MCF 10A (cell line): ENCODE measurements at regions not wholly inside any gene's neighbourhood (a gene's known extent, or its start where the extent isn't known, plus 50 kb on each side); places are given as distances from the start of the nearest gene placed in this dataset.

Experiments used
- BruUV-seq: library from RNA; stranded (reverse); fragments of 400-500 nt; replicated peaks from 2 replicates; lab custom pipeline; 2021; lab: Mats Ljungman, UMichigan
- CTCF ChIA-PET: fragments of 300-600 bp; sonication (Branson Sonifier 250); formaldehyde crosslinking; extraction: SDS; loops from one replicate; lab custom pipeline; 2021; ENCODE audit warnings: antibody characterized with exemption, inconsistent platforms; lab: Yijun Ruan, JAX
- POLR2A ChIA-PET: fragments of 300-600, 350-650 bp; sonication (Branson Sonifier 250); formaldehyde crosslinking; extraction: SDS; loops from one replicate; lab custom pipeline; 2020; ENCODE audit warnings: antibody characterized with exemption, inconsistent platforms; lab: Yijun Ruan, JAX
- DNase-seq: peaks from one replicate; pipeline ENCODE4 v3.0.0-alpha.2; 2018; ENCODE audit not compliant: unreplicated experiment
- H3K27ac Mint-ChIP-seq: one replicate; pipeline ENCODE4 v1.8.0; 2022; ENCODE audit warnings: mild to moderate bottlenecking, low read depth, mixed read lengths; ENCODE audit not compliant: unreplicated experiment
- H3K27me3 Mint-ChIP-seq: one replicate; pipeline ENCODE4 v1.8.0; 2022; ENCODE audit warnings: mixed read lengths; ENCODE audit not compliant: insufficient read depth, unreplicated experiment
- H3K36me3 Mint-ChIP-seq: one replicate; pipeline ENCODE4 v1.8.0; 2022; ENCODE audit warnings: mild to moderate bottlenecking, moderate library complexity, mixed read lengths; ENCODE audit not compliant: insufficient read depth, unreplicated experiment
- H3K4me1 Mint-ChIP-seq: one replicate; pipeline ENCODE4 v1.8.0; 2022; ENCODE audit warnings: mixed read lengths; ENCODE audit not compliant: insufficient read depth, unreplicated experiment
- H3K4me3 Mint-ChIP-seq: one replicate; pipeline ENCODE4 v1.8.0; 2022; ENCODE audit warnings: mild to moderate bottlenecking, moderate library complexity, mixed read lengths; ENCODE audit not compliant: unreplicated experiment
- H3K9me3 Mint-ChIP-seq: one replicate; pipeline ENCODE4 v1.8.0; 2022; ENCODE audit warnings: mixed read lengths; ENCODE audit not compliant: unreplicated experiment
- intact Hi-C: fragments of 100-400 bp; cut with micrococcal nuclease; formaldehyde crosslinking; loops from 2 replicates; pipeline ENCODE4 v1.14.1; 2022
- TF ChIP-seq, protein P1 (sequence below): fragments of 200-600 bp; IDR thresholded peaks from one replicate; pipeline ENCODE4 v1.8.0; 2022; ENCODE audit warnings: antibody characterized with exemption, mild to moderate bottlenecking; ENCODE audit not compliant: unreplicated experiment

DNA sequence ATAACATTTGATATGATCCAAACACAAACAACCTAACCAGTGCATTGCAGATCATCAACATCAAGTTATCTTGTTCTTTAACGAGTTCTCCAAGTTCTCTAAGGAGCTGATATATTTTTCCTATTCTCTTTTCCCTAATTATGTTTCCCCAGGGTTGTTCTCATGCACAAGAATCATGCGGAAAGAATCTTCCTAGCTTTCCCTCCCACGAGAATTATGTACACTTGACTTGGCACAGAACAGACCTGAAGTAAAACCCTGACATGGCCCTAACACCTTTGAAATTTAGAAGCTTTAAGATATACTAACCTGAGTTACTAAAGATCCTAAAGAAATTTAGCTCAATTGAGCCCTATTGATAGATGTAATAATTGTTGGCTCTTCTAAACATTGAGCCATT lies 110.7 kb upstream of the FST start:
- ChIA-PET CTCF (interaction anchor here (0.6 to 1.0 kb wide), 4 partner anchors 14 to 57 kb away, joined by 3 to 5 read pairs (median 3); no protein-coding TSS in a partner anchor), POLR2A (interaction anchor here (1.1 to 1.3 kb wide), 2 partner anchors 32 to 53 kb away, joined by 3 read pairs; no protein-coding TSS in a partner anchor)
- DNase-seq = no peak
- Mint-ChIP-seq H3K27ac (no peak overlapping the region), H3K4me3 (no peak overlapping the region), H3K36me3 (no peaks in the 10 kb centered on the region), H3K27me3 (no peaks in the 10 kb centered on the region), H3K4me1 (peaks cover 5% of the 10 kb centered on the region), H3K9me3 (no peaks in the 10 kb centered on the region)
- intact Hi-C loops = no loop called here
- no TSS peak for BruUV-seq
- TF ChIP-seq, protein P1, sequence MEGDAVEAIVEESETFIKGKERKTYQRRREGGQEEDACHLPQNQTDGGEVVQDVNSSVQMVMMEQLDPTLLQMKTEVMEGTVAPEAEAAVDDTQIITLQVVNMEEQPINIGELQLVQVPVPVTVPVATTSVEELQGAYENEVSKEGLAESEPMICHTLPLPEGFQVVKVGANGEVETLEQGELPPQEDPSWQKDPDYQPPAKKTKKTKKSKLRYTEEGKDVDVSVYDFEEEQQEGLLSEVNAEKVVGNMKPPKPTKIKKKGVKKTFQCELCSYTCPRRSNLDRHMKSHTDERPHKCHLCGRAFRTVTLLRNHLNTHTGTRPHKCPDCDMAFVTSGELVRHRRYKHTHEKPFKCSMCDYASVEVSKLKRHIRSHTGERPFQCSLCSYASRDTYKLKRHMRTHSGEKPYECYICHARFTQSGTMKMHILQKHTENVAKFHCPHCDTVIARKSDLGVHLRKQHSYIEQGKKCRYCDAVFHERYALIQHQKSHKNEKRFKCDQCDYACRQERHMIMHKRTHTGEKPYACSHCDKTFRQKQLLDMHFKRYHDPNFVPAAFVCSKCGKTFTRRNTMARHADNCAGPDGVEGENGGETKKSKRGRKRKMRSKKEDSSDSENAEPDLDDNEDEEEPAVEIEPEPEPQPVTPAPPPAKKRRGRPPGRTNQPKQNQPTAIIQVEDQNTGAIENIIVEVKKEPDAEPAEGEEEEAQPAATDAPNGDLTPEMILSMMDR = no peak

DNA sequence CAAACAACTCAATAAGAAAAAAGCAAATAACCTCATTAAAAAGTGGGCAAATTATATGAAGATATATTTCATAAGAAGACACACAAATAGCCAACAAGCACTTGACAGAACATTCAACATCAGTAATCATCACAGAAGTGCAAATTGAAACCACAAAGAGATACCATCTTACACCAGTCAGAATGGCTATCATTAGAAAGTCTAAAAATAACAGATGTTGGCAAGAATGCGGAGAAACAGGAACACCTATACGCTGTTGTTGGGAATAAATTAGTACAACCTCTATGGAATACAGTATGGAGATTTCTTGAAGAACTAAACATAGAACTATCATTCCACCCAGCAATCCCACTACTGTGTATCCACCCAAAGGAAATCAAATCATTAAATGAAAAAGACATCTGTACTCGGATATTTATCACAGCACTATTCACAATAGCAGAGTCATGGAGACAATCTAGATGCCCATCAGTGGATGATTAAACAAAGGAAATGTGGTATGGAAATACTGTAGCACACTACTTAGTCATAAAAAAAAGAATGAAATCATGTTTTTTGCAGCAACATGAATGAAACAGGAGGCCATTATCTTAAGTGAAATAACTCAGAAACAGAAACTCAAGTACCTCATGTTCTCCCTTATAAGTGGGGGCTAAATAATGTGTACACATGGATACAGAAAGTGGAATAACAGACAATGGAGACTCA lies 106.8 kb upstream of the FST start:
- ChIA-PET CTCF (no interaction called here), POLR2A (no interaction called here)
- Mint-ChIP-seq H3K4me1 (peaks cover 10% of the 10 kb centered on the region), H3K27ac (no peak overlapping the region), H3K4me3 (no peak overlapping the region), H3K9me3 (no peaks in the 10 kb centered on the region), H3K27me3 (no peaks in the 10 kb centered on the region), H3K36me3 (no peaks in the 10 kb centered on the region)
- DNase-seq = no peak
- BruUV-seq = no TSS peak
- intact Hi-C loops = no loop called here
- TF ChIP-seq, protein P1 = no peak

DNA sequence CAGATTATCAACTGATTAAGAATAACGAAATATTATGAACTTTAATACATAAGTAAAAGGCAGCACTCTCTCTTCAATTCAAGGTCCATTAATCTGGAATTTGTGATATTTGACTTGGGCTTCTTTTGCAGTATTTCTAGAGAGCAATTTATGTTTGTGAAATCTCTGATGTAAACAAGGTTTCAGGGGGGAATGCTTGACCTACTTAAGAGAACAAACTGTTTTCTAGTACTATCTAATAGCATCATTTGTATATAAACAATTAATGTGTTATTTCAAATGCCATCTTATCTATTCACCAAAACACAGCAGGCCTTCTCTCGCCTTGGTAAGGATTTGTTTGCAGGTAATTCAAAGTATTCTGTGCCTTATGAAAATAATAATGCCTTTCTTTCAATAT lies 103.6 kb upstream of the FST start:
- H3K4me3 Mint-ChIP-seq = no peak overlapping the region
- no peaks in the 10 kb centered on the region for H3K27me3 Mint-ChIP-seq
- DNase-seq = no peak
- BruUV-seq = no TSS peak
- H3K9me3 Mint-ChIP-seq = no peaks in the 10 kb centered on the region
- H3K27ac Mint-ChIP-seq = no peak overlapping the region
- no peaks in the 10 kb centered on the region for H3K36me3 Mint-ChIP-seq
- H3K4me1 Mint-ChIP-seq = peaks cover 15% of the 10 kb centered on the region
- CTCF ChIA-PET = interaction anchor here (0.7 kb wide), 1 partner anchor 11 kb away, joined by 3 read pairs; no protein-coding TSS in a partner anchor
- TF ChIP-seq, protein P1 = no peak
- POLR2A ChIA-PET = no interaction called here
- intact Hi-C loops = no loop called here

DNA sequence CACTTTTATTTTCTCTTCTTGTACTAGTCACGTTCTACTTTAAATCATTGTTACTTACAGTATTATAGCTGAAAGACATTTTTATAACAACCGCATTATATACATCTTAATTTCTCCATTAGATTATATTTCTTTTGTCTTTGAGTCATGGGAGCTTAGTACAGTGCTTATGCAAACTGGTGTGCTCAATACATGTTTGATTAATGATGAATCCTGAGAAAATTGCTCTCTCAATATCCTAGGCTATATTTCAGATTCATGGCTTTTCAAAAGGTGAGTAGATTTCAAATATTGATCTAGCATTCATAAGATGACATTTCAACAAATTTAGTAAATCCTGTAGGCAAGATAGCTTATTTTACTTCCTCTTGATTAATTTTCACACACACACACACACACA lies 102.2 kb upstream of the FST start:
- peak overlapping the region; percentile 89 for H3K27ac Mint-ChIP-seq
- intact Hi-C loops = no loop called here
- no TSS peak for BruUV-seq
- H3K4me1 Mint-ChIP-seq = peaks cover 14% of the 10 kb centered on the region
- CTCF ChIA-PET = interaction anchor here (0.6 to 1.0 kb wide), 3 partner anchors 15 to 52 kb away, joined by 3 read pairs; no protein-coding TSS in a partner anchor
- DNase-seq = no peak
- no peak overlapping the region for H3K4me3 Mint-ChIP-seq
- POLR2A ChIA-PET = interaction anchor here (0.7 to 1.9 kb wide), 4 partner anchors 9 to 66 kb away, joined by 3 to 8 read pairs (median 4); no protein-coding TSS in a partner anchor
- H3K36me3 Mint-ChIP-seq = no peaks in the 10 kb centered on the region
- TF ChIP-seq, protein P1 = no peak
- H3K27me3 Mint-ChIP-seq = no peaks in the 10 kb centered on the region
- H3K9me3 Mint-ChIP-seq = no peaks in the 10 kb centered on the region
